ENCODE measurements at regions not wholly inside any gene's neighbourhood (a gene's known extent, or its start where the extent isn't known, plus 50 kb on each side); places are given as distances from the start of the nearest gene placed in this dataset.
"Not testable (repeated sequence)": the region's sequence is repeated elsewhere in the genome, so short reads cannot be mapped to it uniquely, and the experiment has no call there.

DNA sequence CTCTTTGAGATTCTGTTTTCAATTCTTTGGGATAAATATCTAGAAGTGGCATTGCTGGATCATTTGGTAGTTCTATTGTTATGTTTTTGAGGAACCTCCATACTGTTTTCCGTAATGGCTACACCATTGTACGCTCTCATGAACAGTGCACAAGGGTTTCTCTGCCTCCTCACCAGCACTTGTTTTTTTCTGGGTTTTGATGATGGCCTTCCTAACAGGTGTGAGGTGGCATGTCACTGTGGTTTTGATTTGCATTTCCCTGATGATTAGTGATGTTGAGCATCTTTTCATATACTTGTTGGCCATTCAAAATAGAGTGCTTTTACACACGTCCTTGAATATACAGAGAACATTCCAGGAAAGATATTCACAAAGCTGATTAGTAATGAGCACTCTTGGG is 86.8 kb upstream of the ADORA2B start:
- intact Hi-C loops (cut with DNase I): not testable (repeated sequence)

DNA sequence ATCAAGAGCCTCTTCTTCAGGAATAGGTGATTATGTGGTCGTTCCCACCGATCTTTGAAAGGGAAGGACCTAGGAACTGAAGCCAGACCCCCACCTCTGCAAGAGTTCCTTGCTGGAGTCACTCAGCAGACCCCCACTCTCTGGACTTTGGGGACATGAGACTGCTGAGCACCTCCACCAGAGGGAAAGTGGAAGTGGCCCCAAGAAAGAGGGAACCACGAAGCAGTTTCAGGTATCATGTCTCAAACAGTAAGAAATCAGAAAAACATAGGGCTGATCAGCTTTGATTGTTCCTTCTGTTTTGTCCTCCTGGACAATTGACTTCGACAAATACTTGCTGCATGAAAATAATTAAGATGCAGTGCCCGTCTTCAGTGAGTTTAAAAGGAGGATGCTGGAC is 84.2 kb upstream of the ADORA2B start:
- DNase-seq; intact Hi-C loops (cut with DNase I): not testable (repeated sequence)

More for the DNA sequence above, 86.8 kb upstream of the ADORA2B start:
- not testable (repeated sequence) for DNase-seq

DNA sequence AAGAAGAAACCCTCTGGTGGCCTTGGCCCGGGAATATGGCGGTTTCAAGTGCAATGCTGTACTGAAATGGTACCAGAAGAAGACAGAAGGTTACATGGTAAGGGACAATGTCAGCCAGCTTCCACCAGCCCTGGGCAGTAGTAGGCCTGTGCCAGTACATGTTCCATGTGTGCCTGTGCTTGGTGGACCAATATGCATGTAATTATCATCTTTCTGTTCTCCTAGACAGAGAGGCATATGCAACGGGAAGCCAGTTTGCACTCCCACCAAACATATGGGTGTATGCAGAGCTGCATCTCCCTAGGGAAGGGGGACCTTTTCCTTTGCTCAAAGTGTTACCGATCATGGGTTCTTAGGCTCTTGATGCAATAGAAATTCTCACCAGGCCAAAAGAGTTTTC is 80.9 kb upstream of the ADORA2B start:
- DNase-seq; intact Hi-C loops (cut with DNase I): not testable (repeated sequence)

DNA sequence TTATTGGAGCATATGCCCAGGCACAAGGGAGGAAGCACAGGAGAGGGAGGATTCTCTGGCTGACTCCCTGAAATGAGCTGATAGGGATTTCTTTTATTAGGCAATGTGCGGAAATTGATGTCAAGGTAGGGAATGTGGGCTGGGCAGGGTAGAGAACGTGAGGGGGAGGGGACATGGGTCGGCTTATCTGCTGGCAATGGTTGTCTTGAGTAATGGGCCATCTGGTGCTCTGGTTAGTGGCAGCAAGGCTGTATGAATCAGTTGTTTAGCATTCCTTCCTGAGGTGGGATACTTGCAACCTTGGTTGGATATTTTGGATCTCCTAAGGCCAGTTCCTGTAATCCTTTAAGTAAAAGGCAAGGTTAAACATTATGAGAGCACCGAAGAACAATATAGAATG is 80.5 kb upstream of the ADORA2B start:
- DNase-seq; intact Hi-C loops (cut with DNase I): not testable (repeated sequence)

DNA sequence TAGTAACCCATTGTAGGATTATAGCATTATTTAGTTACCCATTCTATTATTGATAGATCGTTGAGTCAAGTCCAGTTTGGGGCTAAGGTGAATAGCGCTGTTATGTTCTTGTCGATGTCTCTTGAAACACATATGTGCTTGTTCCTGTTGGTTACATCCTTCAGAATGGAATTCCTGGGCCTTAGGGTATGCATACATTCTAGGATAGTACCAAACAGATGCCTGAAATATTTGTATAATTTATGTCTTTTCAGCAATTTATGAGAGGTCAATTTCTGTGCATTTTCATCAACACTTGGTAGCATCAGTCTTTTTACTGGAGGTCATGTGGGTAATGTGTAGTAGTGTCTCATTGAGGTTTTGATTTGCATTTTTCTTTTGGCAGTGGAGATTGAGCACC is 78.9 kb upstream of the ADORA2B start:
- DNase-seq; intact Hi-C loops (cut with DNase I): not testable (repeated sequence)

DNA sequence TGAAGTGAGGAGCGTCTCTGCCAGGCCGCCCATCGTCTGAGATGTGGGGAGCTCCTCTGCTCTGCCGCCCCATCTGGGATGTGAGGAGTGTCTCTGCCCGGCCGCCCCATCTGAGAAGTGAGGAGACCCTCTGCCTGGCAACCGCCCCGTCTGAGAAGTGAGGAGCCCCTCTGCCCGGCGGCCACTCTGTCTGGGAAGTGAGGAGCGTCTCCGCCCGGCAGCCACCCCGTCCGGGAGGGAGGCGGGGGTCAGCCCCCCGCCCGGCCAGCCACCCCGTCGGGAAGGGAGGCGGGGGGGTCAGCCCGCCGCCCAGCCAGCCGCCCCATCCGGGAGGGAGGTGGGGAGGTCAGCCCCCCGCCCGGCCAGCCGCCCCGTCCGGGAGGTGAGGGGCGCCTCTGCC is 77.6 kb upstream of the ADORA2B start:
- peak in 1 of 10 donors; percentile 54 for DNase-seq

DNA sequence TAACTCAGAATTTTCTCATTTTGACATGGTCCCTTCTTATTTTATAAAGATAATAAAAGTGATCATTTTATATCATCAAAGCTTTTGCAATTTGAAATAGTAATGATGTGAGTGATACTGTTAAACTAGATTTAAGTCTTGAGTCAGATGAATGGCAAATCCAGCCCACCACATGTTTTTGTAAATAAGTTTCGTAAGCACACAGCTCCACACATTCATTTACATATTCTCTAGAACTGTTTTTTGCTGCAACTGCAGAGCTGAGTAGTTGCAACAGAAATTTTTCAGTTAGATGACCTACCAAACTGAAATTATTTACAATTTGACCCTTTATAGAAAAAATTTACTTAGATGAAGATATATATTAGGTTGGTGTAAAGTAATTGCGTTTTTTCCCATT is 75.1 kb upstream of the ADORA2B start:
- DNase-seq; intact Hi-C loops (cut with DNase I): not testable (repeated sequence)

More for the DNA sequence above, 77.6 kb upstream of the ADORA2B start:
- intact Hi-C loops (cut with DNase I): not testable (repeated sequence)

DNA sequence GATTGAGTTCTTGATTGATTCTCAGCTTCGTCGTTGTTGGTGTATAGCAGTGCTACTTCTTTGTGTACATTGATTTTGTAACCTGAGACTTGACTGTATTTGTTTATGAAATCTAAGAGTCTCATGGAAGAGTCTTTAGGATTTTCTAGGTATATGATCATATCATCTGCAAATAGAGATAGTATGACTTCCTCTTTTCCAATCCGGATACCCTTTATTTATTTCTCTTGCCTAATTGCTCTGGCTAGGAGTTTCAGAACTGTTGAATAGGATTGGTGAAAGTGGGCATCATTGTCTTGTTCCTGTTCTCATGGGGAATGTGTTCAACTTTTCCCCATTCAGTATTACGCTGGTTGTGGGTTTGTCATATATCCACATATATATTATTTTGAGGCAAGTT is 72.3 kb upstream of the ADORA2B start:
- intact Hi-C loops (cut with DNase I); DNase-seq: not testable (repeated sequence)

DNA sequence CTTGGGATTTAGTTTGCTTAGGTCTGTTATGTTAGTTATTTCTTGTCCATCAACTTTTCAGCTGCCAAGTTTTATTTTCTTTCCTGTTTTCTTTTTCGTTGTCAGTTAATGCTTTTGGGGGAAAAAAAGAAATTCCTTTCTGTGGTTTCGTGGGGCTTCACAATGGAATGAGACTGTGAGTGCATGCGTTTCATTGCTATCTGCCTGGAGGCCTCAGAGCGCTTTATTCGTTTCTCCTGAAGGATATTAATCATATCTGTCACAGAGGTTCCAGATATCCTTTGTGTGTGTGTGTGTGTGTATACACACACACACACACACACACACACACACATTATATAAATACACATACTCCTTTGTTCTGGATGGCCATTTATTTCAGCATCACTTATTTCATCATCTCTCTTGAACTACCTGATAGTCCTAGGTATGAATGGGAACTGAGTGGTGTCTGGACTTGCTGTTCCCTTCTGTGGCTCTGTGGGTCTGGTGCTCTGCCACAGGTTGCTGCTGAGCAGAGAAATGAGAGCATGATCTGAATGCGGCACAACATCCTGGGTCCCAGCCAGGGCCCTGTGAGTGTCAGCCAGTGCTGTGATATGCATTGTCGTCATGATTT is 66.9 kb upstream of the ADORA2B start:
- intact Hi-C loops (cut with DNase I); DNase-seq: not testable (repeated sequence)

DNA sequence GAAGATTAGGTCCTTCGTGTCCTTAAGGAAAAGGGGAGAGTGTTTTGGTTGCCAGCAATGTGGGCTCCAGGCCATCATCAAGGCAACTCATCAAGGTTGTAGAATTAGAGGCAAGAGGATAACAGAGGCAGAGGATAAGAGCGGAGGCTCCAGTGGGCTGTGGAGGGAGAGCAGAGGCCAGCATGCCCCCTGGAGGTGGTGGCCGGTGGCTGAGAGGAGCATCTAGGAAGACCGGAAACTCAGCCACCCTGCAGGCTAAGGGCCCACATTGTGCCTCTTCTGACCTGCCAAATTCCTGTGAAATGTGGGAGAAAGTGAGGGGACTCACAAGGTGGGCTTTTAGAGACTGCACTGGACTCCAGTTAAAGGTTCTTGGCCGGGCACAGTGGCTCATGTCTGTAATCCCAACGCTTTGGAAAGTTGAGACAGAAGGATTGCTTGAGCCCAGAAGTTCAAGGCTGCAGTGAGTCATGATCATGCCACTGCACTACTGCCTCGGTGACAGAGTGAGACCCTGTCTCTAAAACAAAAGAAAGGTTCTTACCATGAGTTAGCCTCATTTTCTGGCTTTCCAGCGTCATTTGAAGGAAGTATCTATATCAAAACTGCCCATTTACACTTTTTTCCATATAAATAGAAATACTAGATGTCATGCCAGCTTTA is 62.7 kb upstream of the ADORA2B start:
- intact Hi-C loops (cut with DNase I): no loop called here
- DNase-seq: no peak

DNA sequence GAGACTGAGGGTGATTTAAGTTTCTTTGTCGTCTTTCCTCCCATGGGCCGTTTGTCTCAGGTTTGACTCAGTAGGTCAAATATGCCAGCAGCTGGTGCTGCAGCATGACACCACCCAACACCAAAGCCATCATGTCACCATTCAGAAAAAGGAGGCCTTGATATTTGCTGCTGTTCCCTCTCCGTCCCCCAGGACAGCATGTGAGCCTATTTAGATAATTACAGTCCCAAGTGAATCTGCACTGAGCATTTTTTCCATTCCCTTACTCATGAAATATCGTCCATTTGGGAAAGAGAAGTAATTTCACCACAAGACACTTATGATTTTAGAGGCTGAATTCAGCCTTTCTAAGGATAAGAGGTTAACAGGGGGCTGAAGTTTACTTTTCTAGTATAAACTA is 62.2 kb upstream of the ADORA2B start:
- intact Hi-C loops (cut with DNase I): no loop called here
- DNase-seq: no peak

DNA sequence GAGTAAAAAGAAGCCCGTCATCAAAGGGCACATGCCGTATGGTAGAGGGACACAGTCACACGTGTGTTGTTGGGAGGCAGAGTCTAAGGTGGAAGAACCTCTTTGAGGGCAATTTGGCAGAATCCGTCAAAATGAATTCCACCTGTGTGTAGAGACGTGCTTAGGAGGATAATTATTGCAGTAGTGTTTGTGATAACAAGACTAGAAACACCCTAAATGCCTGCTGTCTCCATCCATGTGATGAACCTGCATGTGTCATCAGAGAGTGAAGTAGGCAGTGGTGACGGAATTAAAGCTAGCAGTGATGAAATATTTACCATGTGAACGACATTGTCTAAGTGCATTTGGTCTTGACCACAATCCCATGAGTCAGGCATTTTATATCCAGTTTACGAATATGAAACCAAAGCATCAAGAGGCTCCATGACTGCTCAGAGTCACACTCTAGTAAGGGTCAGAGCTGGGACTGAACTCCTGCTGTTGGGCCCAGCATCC is 61.3 kb upstream of the ADORA2B start:
- intact Hi-C loops (cut with DNase I): no loop called here
- DNase-seq: no peak

DNA sequence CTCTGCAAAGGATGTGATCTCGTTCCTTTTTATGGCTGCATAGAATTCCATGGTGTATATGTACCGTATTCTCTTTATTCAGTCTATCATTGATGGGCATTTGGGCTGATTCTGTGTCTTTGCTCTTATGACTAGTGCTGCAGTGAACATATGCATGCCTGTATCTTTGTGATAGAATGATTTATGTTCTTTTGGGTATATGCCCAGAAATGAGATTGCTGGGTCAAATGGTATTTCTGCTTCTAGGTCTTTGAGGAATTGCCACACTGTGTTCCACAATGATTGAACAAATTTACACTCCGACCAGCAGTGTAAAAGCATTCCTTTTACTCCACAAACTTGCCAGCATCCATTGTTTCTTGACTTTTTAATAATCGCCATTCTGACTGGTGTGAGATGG is 60.2 kb upstream of the ADORA2B start:
- intact Hi-C loops (cut with DNase I): no loop called here
- DNase-seq: no peak

DNA sequence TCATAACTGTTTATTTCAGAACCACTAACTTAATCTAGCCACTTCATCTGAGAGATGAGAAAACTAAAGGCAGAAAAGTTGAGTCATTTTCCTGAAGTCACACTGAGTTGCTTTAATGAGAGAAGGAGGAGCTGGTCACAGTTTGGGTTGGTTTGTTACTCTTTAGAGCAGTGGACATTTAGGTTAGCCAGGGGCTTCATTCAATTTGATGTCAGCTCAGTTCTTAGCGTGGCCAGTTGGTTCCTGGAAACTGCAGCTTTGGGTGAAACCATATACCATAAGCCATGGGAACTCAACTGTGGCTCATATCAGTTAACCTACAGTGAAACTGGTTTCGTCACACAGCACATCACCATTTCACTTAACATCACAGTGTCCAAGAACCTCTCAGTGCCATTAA is 59.2 kb upstream of the ADORA2B start:
- no peak for DNase-seq
- intact Hi-C loops (cut with DNase I): no loop called here

DNA sequence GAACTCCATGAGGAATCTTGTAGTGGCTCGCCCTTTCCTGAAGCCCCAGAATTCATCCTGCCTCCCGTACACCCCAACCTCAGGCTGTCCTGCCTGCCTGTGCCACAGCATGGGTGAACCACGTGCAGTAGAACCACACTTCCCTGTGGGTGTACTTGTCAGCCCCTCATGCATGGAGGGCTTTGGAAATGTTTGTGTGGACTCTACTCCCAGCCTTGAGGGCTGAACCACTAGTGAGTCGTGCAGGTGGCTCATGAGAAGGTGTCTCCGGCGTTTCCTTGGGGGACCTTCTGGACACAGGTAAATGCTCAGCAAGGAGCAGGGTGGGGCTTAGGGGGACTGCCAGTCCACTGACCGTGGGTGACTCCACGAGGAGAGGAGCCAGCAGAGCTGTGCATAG is 58.7 kb upstream of the ADORA2B start:
- DNase-seq: no peak
- intact Hi-C loops (cut with DNase I): no loop called here

DNA sequence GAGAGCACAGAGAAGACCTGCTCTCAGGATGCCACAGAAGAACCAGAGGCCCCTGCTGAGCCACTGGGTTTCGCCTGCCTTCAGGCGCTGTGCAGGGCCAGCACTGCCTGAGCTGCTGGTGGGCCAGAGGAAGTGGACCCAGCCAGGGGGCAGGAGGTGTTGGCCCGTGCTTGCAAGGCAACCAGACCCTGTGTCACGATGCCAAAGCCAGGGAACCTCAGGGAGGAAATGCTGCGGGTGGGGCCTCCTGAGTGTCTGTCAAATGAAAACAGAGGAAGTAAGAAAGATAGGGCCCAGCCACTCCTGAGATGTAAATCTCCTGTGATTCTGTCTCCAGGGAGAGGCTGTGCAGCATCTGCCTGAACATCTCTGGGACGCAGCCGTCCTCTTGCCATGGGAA is 58.1 kb upstream of the ADORA2B start:
- intact Hi-C loops (cut with DNase I): no loop called here
- DNase-seq: peak in 1 of 10 donors; percentile 57

DNA sequence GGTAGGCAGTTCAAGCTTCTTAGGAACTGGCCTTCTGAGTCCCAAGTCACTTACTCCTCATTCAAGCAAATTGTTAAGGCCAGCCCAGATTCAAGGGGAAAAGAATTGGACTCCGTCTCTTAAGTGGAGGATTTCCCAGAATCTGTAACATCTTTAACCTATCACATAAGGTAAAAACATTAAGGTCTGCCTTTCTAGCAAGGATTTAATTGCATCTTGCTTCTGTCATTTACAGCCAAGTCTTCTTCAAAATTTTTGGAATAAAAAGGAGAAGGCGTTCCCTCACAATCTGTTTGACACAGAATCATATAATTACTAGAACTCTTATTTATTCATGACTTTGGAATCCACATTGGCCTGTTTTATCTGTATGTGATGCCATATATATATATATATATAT is 56.5 kb upstream of the ADORA2B start:
- intact Hi-C loops (cut with DNase I): no loop called here
- no peak for DNase-seq

DNA sequence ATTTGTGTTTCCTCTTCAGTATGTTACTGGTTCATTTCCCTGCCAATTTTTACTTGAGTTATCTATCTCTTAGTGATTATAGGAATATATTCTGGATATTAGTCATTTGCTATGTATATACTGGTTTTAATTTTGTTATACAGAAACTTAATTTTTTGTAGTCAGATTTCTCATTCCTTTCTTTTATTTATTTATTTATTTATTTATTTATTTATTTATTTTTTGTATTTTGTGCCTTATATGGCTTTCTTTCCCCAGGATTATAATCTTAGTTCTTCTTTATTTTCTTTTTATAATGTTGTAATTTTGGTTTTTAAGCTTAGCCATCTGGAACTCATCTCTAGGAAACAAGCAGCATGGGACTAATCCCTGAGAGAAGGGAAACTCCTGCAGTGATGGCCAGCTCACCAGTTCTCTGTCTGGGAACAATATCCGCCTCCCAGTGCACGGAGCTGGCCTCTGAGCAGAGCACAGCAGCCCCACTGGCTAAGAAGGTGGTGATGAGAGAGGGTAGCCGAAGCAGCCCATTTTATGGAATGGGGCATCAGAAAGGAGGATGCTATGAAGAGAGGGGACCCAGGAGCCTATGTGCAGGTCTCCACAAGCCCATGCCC is 54.5 kb upstream of the ADORA2B start:
- no peak for DNase-seq
- intact Hi-C loops (cut with DNase I): no loop called here

DNA sequence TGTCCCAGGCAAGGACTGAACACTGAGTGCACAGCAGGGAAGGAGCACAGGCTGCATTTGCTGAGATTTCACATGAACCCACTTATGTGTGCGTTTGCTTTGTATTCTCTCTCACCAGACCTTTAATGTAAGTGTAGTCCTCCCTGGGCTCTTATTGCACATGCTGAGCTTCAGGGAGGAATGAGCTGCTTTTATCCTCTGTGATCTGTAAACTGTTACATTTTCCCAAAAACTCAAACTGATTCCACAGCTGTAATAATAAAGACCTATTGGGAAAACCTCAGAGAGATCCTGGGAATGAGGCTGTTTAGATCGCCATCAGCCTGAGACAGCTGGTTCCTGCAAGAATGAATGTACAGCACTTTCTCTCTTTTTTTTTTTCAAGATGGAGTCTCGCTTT is 53.6 kb upstream of the ADORA2B start:
- no peak for DNase-seq
- intact Hi-C loops (cut with DNase I): no loop called here

DNA sequence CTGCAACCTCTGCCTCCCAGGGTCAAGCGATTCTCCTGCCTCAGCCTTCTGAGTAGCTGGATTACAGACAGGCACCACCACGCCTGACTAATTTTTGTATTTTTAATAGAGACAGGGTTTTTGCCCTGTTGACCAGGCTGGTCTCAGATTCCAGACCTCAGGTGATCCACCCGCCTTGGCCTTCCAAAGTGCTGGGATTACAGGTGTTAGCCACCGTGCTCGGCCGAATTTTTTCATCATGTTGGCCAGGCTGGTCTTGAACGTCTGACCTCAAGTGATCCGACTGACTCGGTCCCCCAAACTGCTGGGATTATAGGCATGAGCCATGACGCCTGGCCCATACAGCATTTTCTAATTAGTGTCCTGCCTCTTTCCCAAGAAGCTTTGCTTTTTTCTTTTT is 52.7 kb upstream of the ADORA2B start:
- intact Hi-C loops (cut with DNase I): no loop called here
- no peak for DNase-seq

DNA sequence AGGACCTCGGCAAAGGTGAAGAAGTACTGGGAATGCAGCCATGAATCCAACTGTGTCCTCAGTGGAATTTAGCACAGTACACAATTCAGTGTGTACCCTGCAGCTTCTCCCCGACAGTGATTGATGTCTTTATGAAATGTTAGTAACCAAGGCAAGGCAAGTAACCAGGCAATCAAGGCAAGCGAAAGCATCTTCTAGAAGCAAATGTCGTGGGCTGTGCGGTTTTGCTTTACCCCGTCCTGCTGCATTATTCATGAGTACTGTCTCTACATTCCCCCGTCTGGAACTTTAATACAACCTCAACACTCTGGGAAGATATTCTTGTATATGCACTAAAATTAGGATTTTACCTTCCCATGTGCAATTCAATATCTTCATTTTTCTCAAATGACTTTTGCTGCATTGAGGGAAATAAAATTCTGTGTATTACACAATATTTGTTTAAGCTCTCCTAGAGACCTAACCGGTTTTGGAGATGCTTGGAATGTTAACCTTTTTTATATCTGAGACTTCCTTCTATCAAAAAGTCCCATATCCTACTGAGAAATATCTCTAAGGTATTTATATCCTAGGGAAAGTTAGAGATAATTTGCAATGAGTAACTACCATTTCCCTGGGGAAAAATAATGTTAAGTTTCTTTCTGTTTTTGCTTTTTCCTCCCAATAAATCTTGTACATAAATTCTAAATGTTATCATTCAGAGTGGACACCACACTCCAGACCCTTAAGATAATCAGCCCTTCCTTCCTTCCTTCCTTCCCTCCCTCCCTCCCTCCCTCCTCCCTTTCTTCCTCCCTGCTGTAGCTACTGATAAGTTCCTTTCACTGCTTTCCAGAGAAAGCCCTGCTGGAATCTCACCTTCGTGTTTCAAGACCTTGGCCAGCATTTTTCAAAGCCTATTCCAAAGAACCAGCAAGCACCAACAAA is 51.9 kb upstream of the ADORA2B start:
- no peak for DNase-seq
- intact Hi-C loops (cut with DNase I): no loop called here

Measured in posterior cingulate gyrus (tissue), 11 donors.